ENCODE measurements at regions not wholly inside any gene's neighbourhood (a gene's known extent, or its start where the extent isn't known, plus 50 kb on each side); places are given as distances from the start of the nearest gene placed in this dataset.
"Not testable (repeated sequence)": the region's sequence is repeated elsewhere in the genome, so short reads cannot be mapped to it uniquely, and the experiment has no call there.

DNA sequence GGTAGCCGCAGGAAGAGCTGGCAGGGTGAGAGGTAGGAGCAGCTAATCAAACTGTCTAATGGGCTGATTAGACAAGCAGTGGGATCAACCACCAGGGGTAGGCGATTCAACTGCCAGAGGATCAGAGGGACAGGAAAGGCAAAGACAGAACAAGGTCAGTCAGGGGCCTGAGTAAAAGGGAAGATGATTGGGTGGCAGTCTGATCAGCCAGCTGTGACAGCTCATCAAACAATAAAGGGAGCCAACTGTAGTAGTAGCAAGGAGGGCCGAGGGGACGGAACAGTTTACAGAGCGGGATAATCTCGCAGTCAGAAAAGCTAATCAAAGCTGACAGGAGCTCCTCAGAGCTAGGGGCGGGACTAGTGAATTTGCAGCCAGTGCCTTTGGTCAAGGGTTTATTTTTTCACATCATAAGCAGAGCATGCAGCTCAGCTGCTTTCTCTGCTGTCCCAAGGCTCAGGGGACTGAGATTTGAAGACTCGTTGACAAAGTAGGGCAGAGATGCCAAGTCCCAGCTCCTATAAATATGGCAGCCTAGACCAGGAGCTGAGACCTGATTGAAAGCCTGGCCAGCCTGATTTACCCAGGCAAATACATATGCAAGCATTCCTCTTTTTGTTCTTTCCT, 418.2 kb downstream of the GABRG2 start:
- peak; percentile 11 for DNase-seq (ENCODE audit: low spot score)

DNA sequence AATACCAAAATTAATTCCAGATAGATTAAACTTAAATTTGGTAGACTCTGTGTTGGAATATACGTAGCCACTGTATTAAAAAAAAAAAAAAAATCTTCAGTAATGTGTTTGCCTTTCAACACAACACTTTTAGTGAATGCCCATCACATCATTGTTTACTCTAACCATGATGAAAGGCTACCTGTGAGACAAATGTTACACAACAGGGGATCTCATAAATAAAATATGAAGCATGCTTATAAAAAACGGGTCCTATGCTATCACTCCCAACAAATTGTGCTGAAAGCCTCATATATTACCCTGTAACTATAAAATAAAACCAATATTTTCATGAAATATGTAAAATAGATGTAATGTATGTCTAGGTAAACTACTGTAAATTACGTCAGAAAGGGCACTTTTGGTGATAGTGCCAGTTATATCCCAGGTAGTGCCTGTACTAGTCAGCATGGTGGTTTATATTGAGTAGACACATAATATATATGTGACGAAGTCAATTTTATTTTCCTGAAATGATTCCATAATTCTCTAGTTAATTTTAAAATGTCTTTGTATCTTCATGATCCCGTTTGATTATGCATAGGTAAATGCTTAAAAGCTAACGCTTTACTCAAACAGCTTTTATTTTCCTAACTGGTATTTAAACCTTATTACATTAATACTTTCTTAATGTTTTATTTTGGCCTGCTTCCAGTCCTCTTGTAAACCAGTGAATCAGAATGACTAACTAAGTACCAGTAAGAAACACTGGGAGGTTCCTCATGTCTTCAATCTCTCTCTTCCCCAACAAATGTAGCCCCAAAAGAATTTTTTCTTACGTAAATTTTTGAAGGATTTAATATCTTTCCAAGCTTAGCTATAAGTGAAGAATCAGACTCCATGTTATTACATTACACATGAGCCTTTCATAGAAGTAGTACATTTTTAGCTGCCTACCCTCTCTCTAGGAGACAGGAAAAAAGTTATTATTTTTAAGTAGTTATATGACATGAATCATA, 420.3 kb downstream of the GABRG2 start:
- no peak for DNase-seq (ENCODE audit: low spot score)

GRCh38 chr5:162496100-162496808, 428.7 kb downstream of the GABRG2 start:
- DNase-seq (ENCODE audit: low spot score), result no peak

- no peak for DNase-seq (ENCODE audit: low spot score)
Measured at GRCh38 chr5:162497455-162497854, 429.9 kb downstream of the GABRG2 start.

DNA sequence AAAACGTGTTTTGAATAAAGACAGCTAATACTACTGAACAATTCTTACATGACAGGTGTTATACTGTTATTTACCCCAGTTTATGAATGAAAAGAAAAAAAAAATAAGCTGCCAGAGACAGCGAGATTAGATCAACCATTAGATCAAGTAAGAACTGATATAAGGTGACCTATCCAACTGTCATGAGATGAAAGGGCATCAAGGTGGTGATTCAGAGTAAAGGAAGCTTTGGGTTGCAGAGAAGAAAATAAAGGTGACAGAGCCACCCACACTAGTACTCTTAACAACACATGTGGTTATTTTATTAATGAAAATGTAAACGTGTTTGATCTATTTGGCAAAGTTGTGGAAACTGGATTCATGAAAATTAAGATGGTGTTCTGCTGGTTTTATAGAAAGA, 435.2 kb downstream of the GABRG2 start:
- no peak for DNase-seq (ENCODE audit: low spot score)

DNA sequence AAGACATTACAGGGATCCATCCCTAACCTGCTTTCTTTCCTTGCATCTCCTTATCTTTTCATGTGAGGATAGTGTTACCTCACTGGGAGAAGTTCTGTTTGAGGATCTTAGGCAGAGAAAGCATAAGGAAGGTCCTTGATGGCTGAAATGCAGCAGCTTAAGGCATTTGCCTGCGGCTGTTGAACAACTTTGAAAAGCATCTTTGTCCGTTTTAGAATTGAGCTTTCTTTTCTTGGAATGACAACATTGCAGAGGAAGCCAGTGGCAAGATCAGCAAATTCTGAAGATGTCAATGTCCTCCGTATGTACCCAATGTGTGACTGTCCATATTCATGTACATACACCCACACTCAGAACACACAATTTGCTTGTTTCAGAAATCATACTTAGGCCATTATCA, 436.2 kb downstream of the GABRG2 start:
- no peak for DNase-seq (ENCODE audit: low spot score)

DNA sequence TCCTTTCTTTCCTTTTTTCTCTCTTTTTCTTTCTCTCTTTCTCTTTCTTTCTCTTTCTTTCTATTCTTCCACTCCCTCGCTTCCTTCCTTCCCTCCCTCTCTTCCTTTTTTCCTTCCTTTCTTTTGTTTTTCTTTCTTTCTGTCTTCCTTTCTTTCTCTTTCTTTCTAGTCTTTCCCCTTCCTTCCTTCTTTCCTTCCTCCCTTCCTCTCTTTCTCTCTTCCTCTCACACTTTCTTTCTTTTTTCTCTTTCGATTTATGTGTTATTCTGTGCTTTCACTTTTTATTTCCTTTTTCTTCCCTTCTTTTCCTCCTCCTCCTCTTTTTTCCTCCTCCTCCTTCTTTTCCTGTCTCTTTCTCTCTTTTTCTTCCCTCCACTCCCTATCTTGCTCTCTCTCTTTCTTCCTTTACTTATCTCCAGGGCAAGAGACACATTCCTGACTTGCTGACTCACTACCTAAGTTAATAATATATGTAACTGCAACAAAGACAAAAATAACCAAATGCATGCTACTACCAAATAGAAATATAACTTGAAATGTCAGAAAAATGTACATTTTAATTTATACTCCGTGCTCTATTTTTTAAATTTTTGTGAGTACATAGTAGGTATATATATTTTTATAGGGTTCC, 445.5 kb downstream of the GABRG2 start:
- DNase-seq (ENCODE audit: low spot score), result no peak

DNA sequence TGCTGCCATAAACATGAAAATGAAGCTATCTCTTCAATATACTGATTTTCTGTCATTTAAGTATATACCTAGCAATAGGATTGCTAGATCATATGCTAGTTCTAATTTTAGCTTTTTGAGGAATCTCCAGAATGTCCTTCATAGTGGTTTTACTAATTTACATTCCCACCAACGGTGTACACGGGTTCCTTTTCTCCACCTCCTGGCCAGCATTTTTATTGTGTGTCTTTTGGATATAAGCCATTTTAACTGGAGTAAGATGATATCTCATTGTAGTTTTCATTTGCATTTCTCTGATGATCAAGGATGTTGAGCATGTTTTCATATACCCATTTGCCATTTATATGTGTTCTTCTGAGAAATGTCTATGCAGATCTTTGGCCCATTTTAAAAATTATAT, 446.5 kb downstream of the GABRG2 start:
- DNase-seq (ENCODE audit: low spot score), result no peak

DNA sequence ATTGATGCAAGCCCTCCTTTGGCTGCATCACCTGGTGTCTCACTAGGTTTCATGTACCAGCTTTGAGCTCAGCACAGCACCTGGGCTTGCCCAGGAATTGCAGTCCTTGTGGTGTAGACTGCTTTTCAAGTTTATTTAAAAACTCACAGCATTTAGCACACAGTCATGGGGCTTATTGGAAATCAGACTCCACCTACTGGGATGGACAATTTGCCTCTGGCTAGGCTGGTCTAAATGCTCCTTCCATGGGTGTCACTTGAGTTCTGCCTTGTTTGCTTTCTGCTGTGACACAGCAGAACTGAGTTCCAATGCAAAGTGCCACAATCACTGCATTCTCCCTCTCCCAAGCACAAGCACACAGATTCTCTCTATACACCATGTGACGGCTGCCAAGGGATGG, 453.3 kb downstream of the GABRG2 start:
- no peak for DNase-seq (ENCODE audit: low spot score)

DNA sequence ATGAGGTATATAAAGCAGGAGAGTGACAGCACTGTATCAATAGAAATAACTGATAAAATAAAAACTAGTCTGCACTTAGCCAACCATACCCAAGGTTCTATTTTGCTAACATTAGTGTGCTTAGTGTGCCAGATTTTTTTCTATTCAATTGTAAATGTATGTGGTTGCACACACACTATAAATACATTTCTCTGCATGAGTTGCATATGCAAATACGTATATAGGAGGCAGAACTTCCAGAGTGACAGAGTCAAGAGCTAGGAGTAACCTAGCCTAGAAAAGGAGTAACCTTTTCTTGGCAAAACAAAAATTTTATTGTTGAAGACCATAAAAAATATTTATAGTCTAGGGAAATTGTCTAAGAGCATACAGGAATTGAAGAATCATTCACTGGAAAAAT, 461.6 kb downstream of the GABRG2 start:
- DNase-seq (ENCODE audit: low spot score), result no peak

- no peak for DNase-seq (ENCODE audit: low spot score)
Measured at GRCh38 chr5:162529886-162530285, 462.3 kb downstream of the GABRG2 start.

DNA sequence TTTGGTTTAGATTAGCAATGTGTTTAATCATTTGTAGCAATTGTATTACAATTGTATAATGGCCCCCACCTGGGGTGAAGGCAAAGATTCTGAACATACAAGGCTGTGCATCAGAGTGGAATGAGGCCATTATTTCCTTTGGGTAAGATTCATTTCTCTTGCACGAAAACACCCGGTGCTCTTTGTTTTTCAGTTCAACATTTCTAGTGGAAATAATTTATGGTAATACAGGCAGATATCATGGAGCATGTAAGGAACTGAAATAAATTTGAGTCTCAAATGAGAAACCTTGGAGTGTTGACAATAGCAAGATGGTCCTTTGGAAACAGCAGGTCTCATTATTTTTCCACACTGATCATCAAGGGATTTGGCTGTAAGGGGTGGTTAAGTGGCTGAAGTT, 475.9 kb downstream of the GABRG2 start:
- DNase-seq (ENCODE audit: low spot score), result no peak

- no peak for DNase-seq (ENCODE audit: low spot score)
Measured at GRCh38 chr5:162544905-162545304, 477.3 kb downstream of the GABRG2 start.

DNA sequence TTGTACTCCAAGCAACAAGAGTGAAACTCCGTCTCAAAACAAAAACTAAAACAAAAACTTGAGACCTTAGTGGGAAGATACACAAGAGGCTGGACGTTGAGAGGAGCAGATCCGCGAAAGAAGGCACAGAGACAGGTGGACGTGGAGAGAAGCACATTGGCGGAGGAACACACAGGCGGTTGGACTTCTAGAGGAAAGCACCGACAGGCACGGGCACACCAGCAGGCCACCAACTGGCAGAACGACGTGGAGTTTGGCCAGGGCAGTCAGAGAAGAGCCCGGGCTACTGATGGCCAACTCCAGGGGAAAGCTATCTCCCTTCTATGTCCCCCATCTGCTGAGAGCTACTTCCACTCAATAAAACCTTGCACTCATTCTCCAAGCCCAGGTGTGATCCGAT, 482.7 kb downstream of the GABRG2 start:
- DNase-seq (ENCODE audit: low spot score), result no peak

- DNase-seq (ENCODE audit: low spot score), result no peak
Measured at GRCh38 chr5:162558120-162558519, 490.5 kb downstream of the GABRG2 start.

DNA sequence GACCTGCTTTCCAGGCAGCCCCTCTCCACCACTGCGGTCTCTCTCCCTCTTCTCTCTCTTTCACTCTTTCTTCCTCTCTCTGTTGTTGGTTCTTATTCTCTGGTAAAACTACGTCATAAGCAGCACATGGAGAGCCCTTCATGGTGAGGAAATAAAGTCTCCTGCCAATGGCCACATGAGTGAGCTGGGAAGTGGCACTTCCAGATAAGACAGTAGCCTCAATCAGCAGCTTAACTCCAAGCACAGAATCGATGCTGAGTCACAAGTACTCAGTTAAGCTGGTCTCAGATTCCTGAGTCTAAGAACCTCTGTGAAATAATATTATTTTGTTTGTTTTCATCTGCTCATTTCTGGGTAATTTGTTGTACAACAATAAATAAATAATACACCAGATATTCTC, 500.1 kb downstream of the GABRG2 start:
- DNase-seq (ENCODE audit: low spot score), result no peak

DNA sequence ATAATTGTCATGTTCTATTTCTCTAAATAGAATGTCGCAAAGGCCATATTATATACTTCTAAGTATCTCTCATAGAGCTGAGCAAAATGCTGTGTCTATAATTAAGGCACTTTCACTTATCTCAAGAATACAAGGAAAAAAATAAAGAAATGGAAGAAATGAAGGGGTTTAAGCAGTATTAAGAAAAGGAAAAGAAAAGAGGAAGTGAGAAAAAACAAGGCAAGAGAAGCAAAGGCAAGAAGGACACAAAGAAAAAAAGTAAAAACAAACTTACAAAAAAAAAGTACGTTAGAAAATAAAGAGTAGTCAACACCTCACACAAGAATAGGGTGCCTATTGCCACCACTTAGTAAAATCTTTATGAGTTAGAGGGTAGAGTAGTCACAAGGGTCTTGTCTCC, 506.2 kb downstream of the GABRG2 start:
- DNase-seq (ENCODE audit: low spot score), result no peak

GRCh38 chr5:162591724-162592123, 524.2 kb downstream of the GABRG2 start:
- no peak for DNase-seq (ENCODE audit: low spot score)

DNA sequence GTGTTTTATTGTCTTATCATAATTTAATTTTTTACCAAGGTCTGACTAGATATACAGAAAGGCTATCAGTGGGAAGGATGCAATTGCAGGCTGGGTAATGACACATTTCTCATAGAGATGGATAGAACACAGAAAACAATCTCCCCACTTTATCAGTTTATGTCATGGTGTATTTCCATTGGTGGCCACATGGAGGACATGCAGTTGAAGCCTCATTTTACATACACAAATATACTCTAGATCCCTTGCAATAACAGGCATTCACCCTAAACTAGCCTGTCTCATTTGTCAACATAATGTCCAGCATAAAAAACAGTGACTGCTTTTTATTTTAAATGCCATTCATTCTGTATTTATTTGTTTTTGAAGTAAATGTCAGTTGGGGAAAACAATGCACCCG, 526.3 kb downstream of the GABRG2 start:
- DNase-seq (ENCODE audit: low spot score), result no peak

DNA sequence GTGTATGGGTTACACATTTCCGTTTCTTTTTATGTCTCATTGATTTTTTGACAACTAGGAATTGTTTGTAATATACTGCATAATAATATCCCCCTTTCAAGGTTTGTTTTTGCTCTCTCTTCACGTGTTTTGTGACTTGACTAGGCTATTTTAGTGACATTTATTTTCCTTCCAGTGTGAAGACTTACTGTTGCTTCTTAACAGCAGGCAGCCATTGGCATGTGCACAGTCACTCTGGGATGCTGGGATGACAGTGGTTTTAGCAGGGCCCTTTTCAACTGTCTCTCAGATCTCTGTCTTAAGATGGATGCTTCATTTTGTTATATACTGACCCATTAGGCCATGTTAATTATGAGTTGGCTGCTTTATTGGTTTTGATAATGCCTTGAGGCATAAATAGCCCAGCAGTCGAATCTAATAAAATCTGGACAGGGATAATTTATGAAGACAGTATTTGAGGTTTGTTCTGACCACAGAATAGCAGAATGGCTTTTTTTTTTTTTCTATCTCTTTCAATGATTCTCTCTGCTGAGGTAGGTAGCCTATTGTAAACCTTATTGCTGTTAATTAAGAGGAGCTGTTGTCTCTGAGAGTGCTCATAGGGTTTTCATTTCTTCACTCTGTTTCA, 536.0 kb downstream of the GABRG2 start:
- DNase-seq (ENCODE audit: low spot score), result no peak

DNA sequence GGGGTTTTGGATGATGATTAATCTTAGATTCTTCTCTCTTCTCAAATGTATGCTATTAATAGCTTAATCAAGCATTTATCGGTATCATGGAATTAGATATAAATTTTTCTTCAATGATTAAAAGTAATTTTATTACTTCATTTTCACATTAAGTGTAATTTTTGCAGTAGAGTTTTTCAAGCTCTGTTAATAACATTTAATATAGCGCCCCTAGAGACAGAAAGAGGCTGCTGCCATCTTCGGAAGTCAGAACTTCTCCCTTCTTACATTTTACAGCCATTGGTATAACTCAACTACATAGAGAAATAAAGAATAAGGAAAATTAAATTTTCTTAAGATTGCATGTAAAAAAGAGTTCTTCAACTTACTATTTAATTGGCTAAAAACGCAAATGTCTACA, 540.3 kb downstream of the GABRG2 start:
- DNase-seq (ENCODE audit: low spot score), result no peak

DNA sequence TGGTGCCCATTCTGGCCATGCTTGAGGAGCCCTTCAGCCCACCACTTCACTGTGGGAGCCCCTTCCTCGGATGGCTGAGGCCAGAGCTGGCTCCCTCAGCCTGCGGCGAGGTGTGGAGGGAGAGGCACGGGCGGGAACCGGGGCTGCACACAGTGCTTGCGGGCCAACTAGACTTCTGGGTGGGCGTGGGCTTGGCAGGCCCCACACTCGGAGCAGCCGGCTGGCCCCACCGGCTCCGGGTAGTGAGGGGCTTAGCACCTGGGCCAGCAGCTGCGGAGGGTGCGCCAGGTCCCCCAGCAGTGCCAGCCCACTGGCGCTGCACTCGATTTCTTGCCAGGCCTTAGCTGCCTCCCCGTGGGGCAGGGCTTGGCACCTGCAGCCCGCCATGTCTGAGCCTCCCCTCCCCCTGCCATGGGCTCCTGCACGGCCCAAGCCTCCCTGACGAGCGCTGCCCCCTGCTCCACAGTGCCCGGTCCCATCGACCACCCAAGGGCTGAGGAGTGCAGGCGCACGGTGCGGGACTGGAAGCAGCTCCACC, 554.2 kb downstream of the GABRG2 start:
- not testable (repeated sequence) for DNase-seq (ENCODE audit: low spot score)
